Testis (tissue), 2 donors: ENCODE measurements at regions not wholly inside any gene's neighbourhood (a gene's known extent, or its start where the extent isn't known, plus 50 kb on each side); places are given as distances from the start of the nearest gene placed in this dataset.

Source experiments
- POLR2A ChIP-seq: fragments of 450-650 bp; IDR thresholded peaks from one replicate; pipeline ENCODE4 v1.6.1; 2017; ENCODE audit warnings: antibody characterized with exemption, mild to moderate bottlenecking, moderate library complexity
- TF ChIP-seq, protein P1 (sequence below), 3 experiments: fragments of 450-650 bp in 2 of 3; fragments of 200-600 bp in 1 of 3; sonication (generic) in 1 of 3; IDR thresholded peaks; one replicate each; pipeline ENCODE4 v1.5.1; 2016 to 2019; ENCODE audit warnings: antibody characterized with exemption in 3 of 3, mild to moderate bottlenecking in 2 of 3, moderate library complexity in 1 of 3

DNA sequence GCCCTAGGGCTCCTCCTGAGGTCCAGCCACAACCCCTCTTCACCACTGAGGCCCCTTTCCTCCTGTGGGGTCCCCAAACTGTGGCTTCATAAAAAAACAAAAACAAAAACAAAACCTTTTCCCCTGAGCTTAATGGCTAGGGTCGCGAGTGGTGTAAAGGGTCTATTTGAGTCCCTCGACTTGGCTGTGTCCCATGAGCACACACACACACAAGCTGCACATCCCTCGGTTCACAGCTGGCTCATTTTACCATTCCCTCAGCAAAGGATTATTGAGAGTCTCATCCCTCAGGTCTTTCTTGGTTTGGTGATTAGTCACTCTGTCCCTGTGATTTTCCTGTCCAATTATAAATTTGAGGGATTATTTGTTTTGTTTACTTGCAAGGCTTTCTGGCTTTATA, 206.1 kb upstream of the SASH1 start:
- TF ChIP-seq, protein P1, sequence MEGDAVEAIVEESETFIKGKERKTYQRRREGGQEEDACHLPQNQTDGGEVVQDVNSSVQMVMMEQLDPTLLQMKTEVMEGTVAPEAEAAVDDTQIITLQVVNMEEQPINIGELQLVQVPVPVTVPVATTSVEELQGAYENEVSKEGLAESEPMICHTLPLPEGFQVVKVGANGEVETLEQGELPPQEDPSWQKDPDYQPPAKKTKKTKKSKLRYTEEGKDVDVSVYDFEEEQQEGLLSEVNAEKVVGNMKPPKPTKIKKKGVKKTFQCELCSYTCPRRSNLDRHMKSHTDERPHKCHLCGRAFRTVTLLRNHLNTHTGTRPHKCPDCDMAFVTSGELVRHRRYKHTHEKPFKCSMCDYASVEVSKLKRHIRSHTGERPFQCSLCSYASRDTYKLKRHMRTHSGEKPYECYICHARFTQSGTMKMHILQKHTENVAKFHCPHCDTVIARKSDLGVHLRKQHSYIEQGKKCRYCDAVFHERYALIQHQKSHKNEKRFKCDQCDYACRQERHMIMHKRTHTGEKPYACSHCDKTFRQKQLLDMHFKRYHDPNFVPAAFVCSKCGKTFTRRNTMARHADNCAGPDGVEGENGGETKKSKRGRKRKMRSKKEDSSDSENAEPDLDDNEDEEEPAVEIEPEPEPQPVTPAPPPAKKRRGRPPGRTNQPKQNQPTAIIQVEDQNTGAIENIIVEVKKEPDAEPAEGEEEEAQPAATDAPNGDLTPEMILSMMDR (IDR thresholded peaks at IDR 0.05): no peak
- TF ChIP-seq POLR2A: no peak
